Gastrocnemius medialis (tissue), 4 donors: ENCODE measurements at regions not wholly inside any gene's neighbourhood (a gene's known extent, or its start where the extent isn't known, plus 50 kb on each side); places are given as distances from the start of the nearest gene placed in this dataset.

Source experiments
- ATAC-seq, 2 donors: fragments of 150-250 bp; one replicate each; pipeline ENCODE4 v1.9.1; 2016
- DNase-seq, 2 donors: peaks; one replicate each; pipeline ENCODE4 v3.0.0-alpha.2; 2019
- H3K27ac ChIP-seq, 4 donors: fragments of 200-600 bp; sonication (generic); 1 replicate in 1 of 4; 2 replicates in 3 of 4; pipeline ENCODE4 v1.5.1; 2016 to 2018; ENCODE audit warnings: mild to moderate bottlenecking in 2 of 4, moderate library complexity in 1 of 4
- H3K27me3 ChIP-seq, 3 donors: fragments of 200-600 bp; sonication (generic) in 2 of 3; 1 replicate in 1 of 3; 2 replicates in 2 of 3; pipeline versions ENCODE4 v1.5.1 to v1.6.0; 2016 to 2019; ENCODE audit warnings: mild to moderate bottlenecking in 1 of 3, moderate library complexity in 1 of 3
- H3K36me3 ChIP-seq, 2 donors: fragments of 200-600 bp; sonication (generic) in 1 of 2; one replicate each; pipeline ENCODE4 v1.5.1; 2017 to 2018
- H3K4me1 ChIP-seq, 2 donors: fragments of 200-600 bp; sonication (generic) in 1 of 2; one replicate each; pipeline ENCODE4 v1.5.1; 2016 to 2017; ENCODE audit warnings: mild to moderate bottlenecking in 2 of 2
- H3K4me3 ChIP-seq, 4 donors: fragments of 200-600 bp; sonication (generic) in 3 of 4; 1 replicate in 1 of 4; 2 replicates in 3 of 4; pipeline ENCODE4 v1.5.1; 2016 to 2019; ENCODE audit warnings: mild to moderate bottlenecking in 2 of 4
- H3K9me3 ChIP-seq, 3 donors: fragments of 200-600 bp; sonication (generic) in 2 of 3; 1 replicate in 1 of 3; 2 replicates in 2 of 3; pipeline ENCODE4 v1.5.1; 2016 to 2019
- CTCF ChIP-seq, 5 experiments: fragments of 450-650 bp in 3 of 5; fragments of 200-600 bp in 2 of 5; sonication (generic) in 2 of 5; IDR thresholded peaks in 4 of 5; conservative IDR thresholded peaks in 1 of 5; 1 replicate in 4 of 5; 2 replicates in 1 of 5; pipeline ENCODE4 v1.5.1; 2016 to 2019; ENCODE audit warnings: antibody characterized with exemption in 5 of 5, mild to moderate bottlenecking in 3 of 5, moderate library complexity in 3 of 5
- POLR2A ChIP-seq, 2 donors: fragments of 450-650 bp; IDR thresholded peaks; one replicate each; pipeline ENCODE4 v1.6.1; 2017; ENCODE audit warnings: antibody characterized with exemption in 2 of 2, mild to moderate bottlenecking in 2 of 2, moderate library complexity in 2 of 2
- in situ Hi-C, 4 donors: fragments of 200-750 bp; cut with MboI; loops; one replicate each; pipeline versions ENCODE4 v1.15.0 to v1.8.0; 2017; ENCODE audit warnings: low sequenced_read_pairs in 4 of 4
- intact Hi-C: fragments of 100-400 bp; cut with DNase I; formaldehyde crosslinking; loops from one replicate; pipeline ENCODE4 v1.15.1; 2023; ENCODE audit warnings: low total_unique reads

GRCh38 chrX:52261125-52261462 lies 76.4 kb downstream of the MAGED4 start:
- TF ChIP-seq CTCF (IDR thresholded peaks at IDR 0.05 in 4 of 5, conservative IDR thresholded peaks at IDR 0.05 in 1 of 5) (no peak), POLR2A (IDR thresholded peaks at IDR 0.05) (no peak)
- H3K27ac ChIP-seq = peak overlapping the region; percentile 77 to 86 (median 86)
- peaks cover 0 to 7% of the 10 kb centered on the region in 2 donors for H3K4me1 ChIP-seq
- in situ Hi-C loops = loop anchor here in 1 of 4 donors (25.0 kb wide), 1 partner anchor 651 kb away; no protein-coding TSS in a partner anchor
- intact Hi-C loops = loop anchor here (5.0 kb wide), 1 partner anchor 966 kb away; the partner anchor contains the start of gene KDM5C
- H3K9me3 ChIP-seq = no peaks in the 10 kb centered on the region
- ATAC-seq (peak in 1 of 2 donors; percentile 6), DNase-seq (no peak)
- H3K27me3 ChIP-seq = peaks cover 0 to 2% (median 0%) of the 10 kb centered on the region in 3 donors
- no peaks in the 10 kb centered on the region for H3K36me3 ChIP-seq
- peak overlapping the region; percentile 59 to 71 (median 66) for H3K4me3 ChIP-seq

GRCh38 chrX:52261463-52262194 lies 76.9 kb downstream of the MAGED4 start:
- Histone ChIP-seq H3K4me3 (peak overlapping the region; percentile 59 to 71 (median 66)), H3K9me3 (no peaks in the 10 kb centered on the region), H3K36me3 (no peaks in the 10 kb centered on the region), H3K4me1 (peaks cover 0 to 7% of the 10 kb centered on the region in 2 donors), H3K27ac (peak overlapping the region; percentile 77 to 86 (median 86)), H3K27me3 (peaks cover 0 to 7% (median 0%) of the 10 kb centered on the region in 3 donors)
- DNase-seq (peak; percentile 83 to 87), ATAC-seq (peak; percentile 98 to 99)
- intact Hi-C loops (loop anchor here (5.0 kb wide), 1 partner anchor 966 kb away; the partner anchor contains the start of gene KDM5C), in situ Hi-C loops (loop anchor here in 1 of 4 donors (25.0 kb wide), 1 partner anchor 651 kb away; no protein-coding TSS in a partner anchor)
- TF ChIP-seq CTCF (IDR thresholded peaks at IDR 0.05 in 4 of 5, conservative IDR thresholded peaks at IDR 0.05 in 1 of 5) (peak; percentile 85 to 100 (median 97)), POLR2A (IDR thresholded peaks at IDR 0.05) (peak; percentile 27 to 32)

GRCh38 chrX:52262195-52262546 lies 77.5 kb downstream of the MAGED4 start:
- H3K4me3 ChIP-seq = peak overlapping the region; percentile 59 to 71 (median 66)
- no peaks in the 10 kb centered on the region for H3K36me3 ChIP-seq
- TF ChIP-seq CTCF (IDR thresholded peaks at IDR 0.05 in 4 of 5, conservative IDR thresholded peaks at IDR 0.05 in 1 of 5) (no peak), POLR2A (IDR thresholded peaks at IDR 0.05) (no peak)
- H3K27ac ChIP-seq = peak overlapping the region; percentile 77 to 86 (median 86)
- no peaks in the 10 kb centered on the region for H3K9me3 ChIP-seq
- intact Hi-C loops (loop anchor here (5.0 kb wide), 1 partner anchor 965 kb away; the partner anchor contains the start of gene KDM5C), in situ Hi-C loops (loop anchor here in 1 of 4 donors (25.0 kb wide), 1 partner anchor 650 kb away; no protein-coding TSS in a partner anchor)
- DNase-seq (no peak), ATAC-seq (peak in 1 of 2 donors; percentile 29)
- H3K4me1 ChIP-seq = peaks cover 0 to 7% of the 10 kb centered on the region in 2 donors
- peaks cover 0 to 8% (median 0%) of the 10 kb centered on the region in 3 donors for H3K27me3 ChIP-seq

GRCh38 chrX:52263417-52263816 lies 78.7 kb downstream of the MAGED4 start:
- DNase-seq (no peak), ATAC-seq (no peak)
- intact Hi-C loops (loop anchor here (5.0 kb wide), 1 partner anchor 964 kb away; the partner anchor contains the start of gene KDM5C), in situ Hi-C loops (loop anchor here in 1 of 4 donors (25.0 kb wide), 1 partner anchor 649 kb away; no protein-coding TSS in a partner anchor)
- Histone ChIP-seq H3K27ac (no peak overlapping the region), H3K9me3 (no peaks in the 10 kb centered on the region), H3K4me3 (no peak overlapping the region), H3K27me3 (peaks cover 0 to 8% (median 0%) of the 10 kb centered on the region in 3 donors), H3K36me3 (no peaks in the 10 kb centered on the region), H3K4me1 (peaks cover 0 to 7% of the 10 kb centered on the region in 2 donors)
- TF ChIP-seq POLR2A (IDR thresholded peaks at IDR 0.05) (no peak), CTCF (IDR thresholded peaks at IDR 0.05 in 4 of 5, conservative IDR thresholded peaks at IDR 0.05 in 1 of 5) (no peak)
